Stomach (tissue), 4 donors: ENCODE measurements at regions not wholly inside any gene's neighbourhood (a gene's known extent, or its start where the extent isn't known, plus 50 kb on each side); places are given as distances from the start of the nearest gene placed in this dataset.

Experiments
- POLR2A ChIP-seq, 4 donors: fragments of 450-650 bp; IDR thresholded peaks; one replicate each; pipeline ENCODE4 v1.6.1; 2016; ENCODE audit warnings: antibody characterized with exemption in 4 of 4, control low read depth in 2 of 4, mild to moderate bottlenecking in 1 of 4, moderate library complexity in 1 of 4
- TF ChIP-seq, protein P1 (sequence below), 7 experiments: fragments of 450-650 bp in 4 of 7; fragments of 200-600 bp in 3 of 7; sonication (generic) in 3 of 7; IDR thresholded peaks; one replicate each; pipeline ENCODE4 v1.5.1; 2016 to 2019; ENCODE audit warnings: antibody characterized with exemption in 7 of 7, control low read depth in 2 of 7, mild to moderate bottlenecking in 1 of 7

DNA sequence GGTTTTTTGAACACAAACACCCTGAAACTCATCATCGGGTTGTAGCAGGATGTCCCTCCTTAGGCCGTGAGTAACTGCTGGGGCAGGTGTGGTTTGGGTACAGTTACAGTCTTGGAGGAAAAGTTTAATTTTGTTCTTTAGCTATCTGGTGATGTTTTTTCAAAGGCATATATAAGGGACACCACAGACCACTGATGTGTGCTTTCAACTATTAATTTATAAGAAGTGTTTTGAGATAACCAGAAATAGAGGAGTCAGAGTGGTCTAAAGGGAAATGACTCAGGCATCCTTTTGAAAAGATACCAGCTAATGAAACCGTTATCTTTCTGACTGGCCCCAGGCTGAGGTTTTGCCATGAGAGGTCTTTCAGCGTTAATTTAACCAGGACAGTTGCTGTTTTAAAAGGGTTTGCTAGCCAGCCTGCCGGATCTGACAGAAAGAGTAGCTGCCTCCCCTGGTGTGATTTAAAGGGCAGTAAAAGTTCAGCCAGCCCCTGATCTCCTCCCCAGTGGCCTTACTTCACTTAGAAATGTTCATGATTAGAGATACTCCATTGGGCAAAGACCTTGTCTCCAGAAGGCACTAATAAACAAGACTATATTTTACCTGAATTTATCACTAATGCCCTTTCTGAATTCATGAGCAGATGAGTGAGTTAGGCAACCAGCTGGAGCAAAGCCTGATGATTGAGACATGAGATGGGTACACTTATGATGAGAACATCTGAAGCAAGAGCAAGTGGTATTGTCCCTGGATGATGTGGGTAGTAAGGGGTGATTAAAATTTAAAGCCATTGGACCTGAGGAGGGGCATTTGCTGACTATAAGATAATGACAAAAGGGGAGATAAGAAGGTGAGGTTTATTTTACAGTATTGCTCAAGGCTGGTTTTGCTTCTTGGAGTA lies 482.5 kb upstream of the TBL1XR1 start:
- TF ChIP-seq, protein P1, sequence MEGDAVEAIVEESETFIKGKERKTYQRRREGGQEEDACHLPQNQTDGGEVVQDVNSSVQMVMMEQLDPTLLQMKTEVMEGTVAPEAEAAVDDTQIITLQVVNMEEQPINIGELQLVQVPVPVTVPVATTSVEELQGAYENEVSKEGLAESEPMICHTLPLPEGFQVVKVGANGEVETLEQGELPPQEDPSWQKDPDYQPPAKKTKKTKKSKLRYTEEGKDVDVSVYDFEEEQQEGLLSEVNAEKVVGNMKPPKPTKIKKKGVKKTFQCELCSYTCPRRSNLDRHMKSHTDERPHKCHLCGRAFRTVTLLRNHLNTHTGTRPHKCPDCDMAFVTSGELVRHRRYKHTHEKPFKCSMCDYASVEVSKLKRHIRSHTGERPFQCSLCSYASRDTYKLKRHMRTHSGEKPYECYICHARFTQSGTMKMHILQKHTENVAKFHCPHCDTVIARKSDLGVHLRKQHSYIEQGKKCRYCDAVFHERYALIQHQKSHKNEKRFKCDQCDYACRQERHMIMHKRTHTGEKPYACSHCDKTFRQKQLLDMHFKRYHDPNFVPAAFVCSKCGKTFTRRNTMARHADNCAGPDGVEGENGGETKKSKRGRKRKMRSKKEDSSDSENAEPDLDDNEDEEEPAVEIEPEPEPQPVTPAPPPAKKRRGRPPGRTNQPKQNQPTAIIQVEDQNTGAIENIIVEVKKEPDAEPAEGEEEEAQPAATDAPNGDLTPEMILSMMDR (IDR thresholded peaks at IDR 0.05) = no peak
- no peak for TF ChIP-seq POLR2A (IDR thresholded peaks at IDR 0.05)
